HCT116 (cell line): ENCODE measurements at regions not wholly inside any gene's neighbourhood (a gene's known extent, or its start where the extent isn't known, plus 50 kb on each side); places are given as distances from the start of the nearest gene placed in this dataset.

Source experiments
- ATAC-seq: fragments of 200-7000 bp; cut with Tn5 transposase; 2 replicates; pipeline ENCODE4 v1.9.1; 2020; ENCODE audit warnings: mild to moderate bottlenecking, moderate library complexity
- BruUV-seq: library from RNA; stranded (reverse); fragments of 400-500 nt; replicated peaks from 2 replicates; lab custom pipeline; 2021; lab: Mats Ljungman, UMichigan
- CTCF ChIA-PET: fragments of 300-600 bp; sonication (Branson Sonifier 250); formaldehyde crosslinking; loops from one replicate; lab custom pipeline; 2021; ENCODE audit warnings: antibody characterized with exemption; lab: Charles Lee
- POLR2A ChIA-PET: fragments of 300-600, 350-600 bp; sonication (Branson Sonifier 250); formaldehyde crosslinking; loops from one replicate; lab custom pipeline; 2021; ENCODE audit warnings: antibody characterized with exemption; lab: Charles Lee
- RAD21 ChIA-PET, 2 experiments: fragments of 300-600 bp; sonication (Branson Sonifier 250); formaldehyde crosslinking; loops; one replicate each; lab custom pipeline; 2023; ENCODE audit warnings: low total read pairs in 2 of 2; ENCODE audit not compliant: uncharacterized antibody in 2 of 2, unreplicated experiment in 2 of 2, low non-redundant PET in 1 of 2; lab: Charles Lee
- DNase-seq: peaks from one replicate; pipeline ENCODE4 v3.0.0-alpha.2; 2010; ENCODE audit warnings: low read depth, low spot score
- H2AFZ ChIP-seq: fragments of 200-600 bp; shearing (Covaris generic), sonication (generic); 2 replicates; pipeline ENCODE4 v1.6.1; 2017; ENCODE audit warnings: low read depth, mixed run types, mixed read lengths, antibody characterized with exemption, low read length; ENCODE audit not compliant: poor library complexity, severe bottlenecking
- H3K27ac ChIP-seq: 2 replicates; pipeline ENCODE4 v1.5.1; 2012; ENCODE audit warnings: low read depth, low read length
- H3K27me3 ChIP-seq: fragments of 200-600 bp; sonication (generic); 2 replicates; pipeline ENCODE4 v1.6.1; 2016; ENCODE audit warnings: mixed run types, low read length, mixed read lengths; ENCODE audit not compliant: insufficient read depth
- H3K36me3 ChIP-seq, 2 experiments: fragments of 200-500 bp in 1 of 2; fragments of 200-600 bp in 1 of 2; sonication (Bioruptor generic) in 1 of 2; sonication (generic) in 1 of 2; 2 replicates each; pipeline versions ENCODE4 v1.5.1 to v1.6.1; 2014 to 2016; ENCODE audit warnings: low read length in 2 of 2, inconsistent platforms in 1 of 2, mixed read lengths in 1 of 2, mixed run types in 1 of 2; ENCODE audit not compliant: insufficient read depth in 2 of 2, control insufficient read depth in 1 of 2
- H3K4me1 ChIP-seq, 2 experiments: fragments of 200-600 bp in 1 of 2; sonication (generic) in 1 of 2; 2 replicates each; pipeline versions ENCODE4 v1.5.1 to v1.6.1; 2012 to 2017; ENCODE audit warnings: low read length in 2 of 2, inconsistent platforms in 1 of 2, mild to moderate bottlenecking in 1 of 2, mixed read lengths in 1 of 2, mixed run types in 1 of 2, moderate library complexity in 1 of 2; ENCODE audit not compliant: insufficient read depth in 2 of 2, control insufficient read depth in 1 of 2
- H3K4me2 ChIP-seq: fragments of 200-600 bp; sonication (generic); 2 replicates; pipeline ENCODE4 v1.6.1; 2017; ENCODE audit warnings: mixed run types, low read length, mixed read lengths
- H3K4me3 ChIP-seq, 2 experiments: fragments of 200-600 bp in 1 of 2; sonication (generic) in 1 of 2; replicated peaks in 1 of 2; 2 replicates each; pipeline ENCODE4 v1.5.1; 2011 to 2016; ENCODE audit warnings: low read length in 2 of 2, control low read depth in 1 of 2, low read depth in 1 of 2, mild to moderate bottlenecking in 1 of 2, mixed read lengths in 1 of 2, mixed run types in 1 of 2
- H3K79me2 ChIP-seq: fragments of 200-600 bp; sonication (generic); 2 replicates; pipeline ENCODE4 v1.6.1; 2017; ENCODE audit warnings: mild to moderate bottlenecking, mixed run types, low read length, moderate library complexity, mixed read lengths; ENCODE audit not compliant: insufficient read depth
- H3K9ac ChIP-seq: fragments of 200-600 bp; sonication (generic); 2 replicates; pipeline ENCODE4 v1.6.1; 2016; ENCODE audit warnings: low read length, mixed read lengths
- H3K9me2 ChIP-seq: fragments of 200-600 bp; sonication (generic), shearing (Covaris generic); 2 replicates; pipeline ENCODE4 v1.6.1; 2017; ENCODE audit warnings: mixed run types, mild to moderate bottlenecking, moderate library complexity; ENCODE audit not compliant: insufficient read depth
- H3K9me3 ChIP-seq, 2 experiments: fragments of 200-500 bp in 1 of 2; fragments of 200-600 bp in 1 of 2; sonication (Bioruptor generic) in 1 of 2; sonication (generic) in 1 of 2; 2 replicates each; pipeline ENCODE4 v1.6.1; 2014 to 2017; ENCODE audit warnings: low read length in 2 of 2, mixed read lengths in 2 of 2, inconsistent platforms in 1 of 2, low read depth in 1 of 2, mild to moderate bottlenecking in 1 of 2, mixed run types in 1 of 2, moderate library complexity in 1 of 2; ENCODE audit not compliant: control insufficient read depth in 1 of 2, insufficient read depth in 1 of 2
- H4K20me1 ChIP-seq: fragments of 200-600 bp; sonication (generic), shearing (Covaris generic); 2 replicates; pipeline ENCODE4 v1.6.1; 2017; ENCODE audit warnings: mixed run types, mild to moderate bottlenecking, moderate library complexity; ENCODE audit not compliant: insufficient read depth
- CBX3 ChIP-seq: IDR thresholded peaks from 2 replicates; pipeline ENCODE4 v1.6.1; 2012; ENCODE audit warnings: low read depth
- CEBPB ChIP-seq: IDR thresholded peaks from 2 replicates; pipeline ENCODE4 v1.6.1; 2012; ENCODE audit warnings: low read depth
- EGR1 ChIP-seq: IDR thresholded peaks from 2 replicates; pipeline ENCODE4 v1.6.1; 2012; ENCODE audit warnings: low read depth
- ELF1 ChIP-seq: IDR thresholded peaks from 2 replicates; pipeline ENCODE4 v1.6.1; 2012; ENCODE audit warnings: low read depth, borderline replicate concordance
- EZH2 ChIP-seq: fragments of 200-600 bp; sonication (generic); IDR thresholded peaks from 2 replicates; pipeline ENCODE4 v1.6.1; 2017; ENCODE audit warnings: antibody characterized with exemption, mixed run types
- EZH2phosphoT487 ChIP-seq: fragments of 200-600 bp; IDR thresholded peaks from 2 replicates; pipeline ENCODE4 v1.6.1; 2018; ENCODE audit warnings: antibody characterized with exemption, borderline replicate concordance
- FOSL1 ChIP-seq: IDR thresholded peaks from 2 replicates; pipeline ENCODE4 v1.6.1; 2012; ENCODE audit warnings: low read depth
- JUND ChIP-seq: IDR thresholded peaks from 2 replicates; pipeline ENCODE4 v1.6.1; 2012
- POLR2A ChIP-seq: IDR thresholded peaks from 2 replicates; pipeline ENCODE4 v1.7.0; 2011; ENCODE audit warnings: borderline replicate concordance; ENCODE audit not compliant: insufficient read depth, insufficient read length; ENCODE audit errors: extremely low read depth
- POLR2AphosphoS5 ChIP-seq: IDR thresholded peaks from 2 replicates; pipeline ENCODE4 v1.6.1; 2011; ENCODE audit warnings: mild to moderate bottlenecking, low read depth, low read length, moderate library complexity
- SIN3A ChIP-seq: IDR thresholded peaks from 2 replicates; pipeline ENCODE4 v1.6.1; 2012; ENCODE audit warnings: low read depth
- SP1 ChIP-seq: IDR thresholded peaks from 2 replicates; pipeline ENCODE4 v1.6.1; 2012; ENCODE audit warnings: low read depth
- TCF7L2 ChIP-seq: IDR thresholded peaks from 2 replicates; pipeline ENCODE4 v1.7.0; 2011; ENCODE audit warnings: borderline replicate concordance, inconsistent platforms; ENCODE audit not compliant: insufficient read depth, insufficient read length; ENCODE audit errors: extremely low read depth
- YY1 ChIP-seq: IDR thresholded peaks from 2 replicates; pipeline ENCODE4 v1.6.1; 2011; ENCODE audit warnings: low read length, low read depth, moderate library complexity, mild to moderate bottlenecking; ENCODE audit not compliant: insufficient replicate concordance; ENCODE audit errors: extremely low read depth
- ZFX ChIP-seq: fragments of 450-650 bp; IDR thresholded peaks from 2 replicates; pipeline ENCODE4 v1.6.1; 2017
- ZNF274 ChIP-seq: fragments of 200-500 bp; sonication (Bioruptor generic); IDR thresholded peaks from 2 replicates; pipeline ENCODE4 v1.6.1; 2014; ENCODE audit warnings: mild to moderate bottlenecking, low read depth, low read length, inconsistent platforms
- intact Hi-C: fragments of 100-400 bp; cut with micrococcal nuclease; formaldehyde crosslinking; loops from 2 replicates; pipeline ENCODE4 v1.10.0; 2022
- TF ChIP-seq, protein P1 (sequence below), 3 experiments: fragments of 200-600 bp in 1 of 3; sonication (generic) in 1 of 3; IDR thresholded peaks in 2 of 3; conservative IDR thresholded peaks in 1 of 3; 2 replicates each; pipeline ENCODE4 v1.5.1; 2012 to 2017; ENCODE audit warnings: low read depth in 2 of 3, low read length in 2 of 3, antibody characterized with exemption in 1 of 3, borderline replicate concordance in 1 of 3, control low read depth in 1 of 3, mild to moderate bottlenecking in 1 of 3, mixed read lengths in 1 of 3, mixed run types in 1 of 3, moderate library complexity in 1 of 3; ENCODE audit not compliant: insufficient read depth in 1 of 3
- TF ChIP-seq, protein P2 (sequence below): IDR thresholded peaks from 2 replicates; pipeline ENCODE4 v1.6.1; 2012; ENCODE audit warnings: low read depth
- TF ChIP-seq, protein P3 (sequence below): IDR thresholded peaks from 2 replicates; pipeline ENCODE4 v1.6.1; 2012

DNA sequence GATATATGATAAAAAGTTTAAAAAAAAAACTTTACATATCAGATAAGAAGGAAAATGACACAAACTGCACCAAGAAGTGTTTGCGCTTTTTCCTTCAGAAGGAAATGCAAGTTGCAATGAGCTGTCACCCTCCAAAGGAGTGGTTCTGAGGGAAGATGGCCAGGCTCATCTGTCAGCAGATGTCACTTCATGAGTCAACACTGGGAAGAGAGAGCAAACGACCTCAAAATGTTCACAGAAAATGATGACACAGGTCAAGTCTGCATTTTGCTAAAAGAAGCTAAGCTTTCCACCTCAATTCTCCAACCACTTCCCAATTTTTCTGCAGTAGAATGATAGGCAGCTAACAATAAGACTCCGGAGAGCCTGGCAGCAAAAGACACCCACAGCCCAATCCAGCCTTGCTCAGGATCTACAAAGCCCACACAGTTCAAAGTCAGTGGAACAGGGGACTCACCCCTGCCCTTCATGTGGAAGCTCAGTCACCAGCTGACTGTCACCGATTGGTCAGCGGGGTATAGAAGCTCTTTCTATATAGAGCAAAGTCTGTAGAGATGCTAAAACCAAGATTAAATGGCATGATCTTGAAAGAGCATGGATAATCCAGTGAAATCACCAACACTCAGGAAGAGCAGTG lies 155.1 kb upstream of the NEBL start:
- no peak overlapping the region for H2AFZ ChIP-seq
- H3K4me3 ChIP-seq = no peak overlapping the region
- BruUV-seq = no TSS peak
- RAD21 ChIA-PET = no interaction called here
- H3K4me2 ChIP-seq = no peak overlapping the region
- H3K9me3 ChIP-seq = 0 out of 4 replicates have a peak, but pooled peaks cover 0 to 4% of the 10 kb centered on the region in 2 experiments
- no peak overlapping the region for H3K9ac ChIP-seq
- H3K4me1 ChIP-seq = no peaks in the 10 kb centered on the region
- no peak for ATAC-seq
- no peaks in the 10 kb centered on the region for H4K20me1 ChIP-seq
- intact Hi-C loops = no loop called here
- CTCF ChIA-PET = no interaction called here
- H3K27ac ChIP-seq = no peak overlapping the region
- DNase-seq = no peak
- POLR2A ChIA-PET = no interaction called here
- TF ChIP-seq CBX3 (no peak), POLR2AphosphoS5 (no peak), ZNF274 (no peak), POLR2A (no peak), CEBPB (no peak), SIN3A (no peak), ZFX (no peak), EGR1 (no peak), FOSL1 (no peak), TCF7L2 (no peak), EZH2 (no peak), JUND (no peak), SP1 (no peak), EZH2phosphoT487 (no peak), YY1 (no peak), ELF1 (no peak)
- TF ChIP-seq, protein P1, sequence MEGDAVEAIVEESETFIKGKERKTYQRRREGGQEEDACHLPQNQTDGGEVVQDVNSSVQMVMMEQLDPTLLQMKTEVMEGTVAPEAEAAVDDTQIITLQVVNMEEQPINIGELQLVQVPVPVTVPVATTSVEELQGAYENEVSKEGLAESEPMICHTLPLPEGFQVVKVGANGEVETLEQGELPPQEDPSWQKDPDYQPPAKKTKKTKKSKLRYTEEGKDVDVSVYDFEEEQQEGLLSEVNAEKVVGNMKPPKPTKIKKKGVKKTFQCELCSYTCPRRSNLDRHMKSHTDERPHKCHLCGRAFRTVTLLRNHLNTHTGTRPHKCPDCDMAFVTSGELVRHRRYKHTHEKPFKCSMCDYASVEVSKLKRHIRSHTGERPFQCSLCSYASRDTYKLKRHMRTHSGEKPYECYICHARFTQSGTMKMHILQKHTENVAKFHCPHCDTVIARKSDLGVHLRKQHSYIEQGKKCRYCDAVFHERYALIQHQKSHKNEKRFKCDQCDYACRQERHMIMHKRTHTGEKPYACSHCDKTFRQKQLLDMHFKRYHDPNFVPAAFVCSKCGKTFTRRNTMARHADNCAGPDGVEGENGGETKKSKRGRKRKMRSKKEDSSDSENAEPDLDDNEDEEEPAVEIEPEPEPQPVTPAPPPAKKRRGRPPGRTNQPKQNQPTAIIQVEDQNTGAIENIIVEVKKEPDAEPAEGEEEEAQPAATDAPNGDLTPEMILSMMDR (IDR thresholded peaks at IDR 0.05 in 2 of 3, conservative IDR thresholded peaks at IDR 0.05 in 1 of 3; ENCODE audit: borderline replicate concordance in 1 of 3, insufficient read depth in 1 of 3, low read depth in 2 of 3, low read length in 2 of 3) = no peak
- TF ChIP-seq, protein P2, sequence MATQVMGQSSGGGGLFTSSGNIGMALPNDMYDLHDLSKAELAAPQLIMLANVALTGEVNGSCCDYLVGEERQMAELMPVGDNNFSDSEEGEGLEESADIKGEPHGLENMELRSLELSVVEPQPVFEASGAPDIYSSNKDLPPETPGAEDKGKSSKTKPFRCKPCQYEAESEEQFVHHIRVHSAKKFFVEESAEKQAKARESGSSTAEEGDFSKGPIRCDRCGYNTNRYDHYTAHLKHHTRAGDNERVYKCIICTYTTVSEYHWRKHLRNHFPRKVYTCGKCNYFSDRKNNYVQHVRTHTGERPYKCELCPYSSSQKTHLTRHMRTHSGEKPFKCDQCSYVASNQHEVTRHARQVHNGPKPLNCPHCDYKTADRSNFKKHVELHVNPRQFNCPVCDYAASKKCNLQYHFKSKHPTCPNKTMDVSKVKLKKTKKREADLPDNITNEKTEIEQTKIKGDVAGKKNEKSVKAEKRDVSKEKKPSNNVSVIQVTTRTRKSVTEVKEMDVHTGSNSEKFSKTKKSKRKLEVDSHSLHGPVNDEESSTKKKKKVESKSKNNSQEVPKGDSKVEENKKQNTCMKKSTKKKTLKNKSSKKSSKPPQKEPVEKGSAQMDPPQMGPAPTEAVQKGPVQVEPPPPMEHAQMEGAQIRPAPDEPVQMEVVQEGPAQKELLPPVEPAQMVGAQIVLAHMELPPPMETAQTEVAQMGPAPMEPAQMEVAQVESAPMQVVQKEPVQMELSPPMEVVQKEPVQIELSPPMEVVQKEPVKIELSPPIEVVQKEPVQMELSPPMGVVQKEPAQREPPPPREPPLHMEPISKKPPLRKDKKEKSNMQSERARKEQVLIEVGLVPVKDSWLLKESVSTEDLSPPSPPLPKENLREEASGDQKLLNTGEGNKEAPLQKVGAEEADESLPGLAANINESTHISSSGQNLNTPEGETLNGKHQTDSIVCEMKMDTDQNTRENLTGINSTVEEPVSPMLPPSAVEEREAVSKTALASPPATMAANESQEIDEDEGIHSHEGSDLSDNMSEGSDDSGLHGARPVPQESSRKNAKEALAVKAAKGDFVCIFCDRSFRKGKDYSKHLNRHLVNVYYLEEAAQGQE = no peak
- TF ChIP-seq, protein P3, sequence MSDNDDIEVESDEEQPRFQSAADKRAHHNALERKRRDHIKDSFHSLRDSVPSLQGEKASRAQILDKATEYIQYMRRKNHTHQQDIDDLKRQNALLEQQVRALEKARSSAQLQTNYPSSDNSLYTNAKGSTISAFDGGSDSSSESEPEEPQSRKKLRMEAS = no peak
- no peaks in the 10 kb centered on the region for H3K9me2 ChIP-seq
- no peaks in the 10 kb centered on the region for H3K36me3 ChIP-seq
- H3K79me2 ChIP-seq = no peaks in the 10 kb centered on the region
- no peaks in the 10 kb centered on the region for H3K27me3 ChIP-seq
